H1 (cell line): ENCODE measurements at regions not wholly inside any gene's neighbourhood (a gene's known extent, or its start where the extent isn't known, plus 50 kb on each side); places are given as distances from the start of the nearest gene placed in this dataset.

ENCODE experiments used
- EZH2 ChIP-seq: fragments of 200-600 bp; sonication (generic); IDR thresholded peaks from 2 replicates; pipeline ENCODE4 v1.7.1; 2012; ENCODE audit warnings: low read depth, mild to moderate bottlenecking, moderate library complexity, low read length, inconsistent platforms; ENCODE audit not compliant: severe bottlenecking
- HDAC2 ChIP-seq, 2 experiments: fragments of 300-600 bp in 1 of 2; sonication (generic) in 1 of 2; IDR thresholded peaks; 2 replicates each; pipeline ENCODE4 v1.6.1; 2011 to 2012; ENCODE audit warnings: low read depth in 2 of 2, low read length in 2 of 2, mild to moderate bottlenecking in 2 of 2, moderate library complexity in 2 of 2, borderline replicate concordance in 1 of 2, inconsistent platforms in 1 of 2
- HDAC6 ChIP-seq: IDR thresholded peaks from one replicate; pipeline ENCODE4 v1.7.1; 2012; ENCODE audit warnings: low read depth, mild to moderate bottlenecking, inconsistent platforms, low read length, moderate library complexity
- NANOG ChIP-seq: IDR thresholded peaks from 2 replicates; pipeline ENCODE4 v1.6.1; 2011; ENCODE audit warnings: low read length, low read depth, mild to moderate bottlenecking, inconsistent platforms; ENCODE audit not compliant: insufficient read depth, poor library complexity, severe bottlenecking
- TF ChIP-seq, protein P1 (sequence below), 3 experiments: IDR thresholded peaks; 1 replicate in 2 of 3; 2 replicates in 1 of 3; pipeline versions ENCODE4 v1.5.1 to v1.6.1; 2011; ENCODE audit warnings: low read length in 3 of 3, mild to moderate bottlenecking in 3 of 3, inconsistent platforms in 2 of 3, low read depth in 1 of 3, moderate library complexity in 1 of 3; ENCODE audit not compliant: insufficient read depth in 1 of 3; ENCODE audit errors: control extremely low read depth in 1 of 3

DNA sequence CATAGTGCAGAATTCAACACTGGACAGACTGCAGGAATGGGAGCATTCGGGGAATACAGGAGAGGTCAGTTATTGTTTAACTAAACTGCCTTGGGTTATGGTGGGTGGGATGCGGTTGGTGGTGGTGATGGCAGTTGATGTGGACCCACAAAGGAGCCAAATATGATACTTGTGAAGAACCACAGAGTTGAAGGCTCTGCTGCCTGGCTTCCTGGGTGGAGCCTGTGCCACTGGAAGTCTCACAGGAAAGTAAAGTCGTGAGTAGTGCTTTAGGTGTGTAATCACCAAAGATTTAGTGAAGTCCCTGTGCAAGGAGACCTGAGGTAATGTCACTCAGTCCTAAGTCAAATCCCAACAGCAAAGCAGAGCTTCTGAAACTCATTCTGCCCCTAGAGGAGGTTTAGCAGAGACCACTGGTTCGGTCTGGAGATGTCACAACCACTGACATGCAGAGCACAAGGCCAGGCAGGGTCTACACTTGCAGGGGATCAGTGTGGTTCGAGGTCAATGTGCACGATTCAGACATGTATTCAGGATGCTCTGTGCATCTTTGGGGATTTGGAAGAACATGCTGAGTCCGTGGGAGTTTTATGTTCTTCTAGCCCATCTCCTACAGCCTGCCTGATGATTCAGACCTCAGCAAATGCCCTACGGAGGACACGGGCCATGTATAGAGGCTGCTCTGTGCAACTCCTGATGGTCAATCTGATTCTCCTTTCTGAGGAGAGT, 1150.9 kb downstream of the RPIA start (continued):
- TF ChIP-seq EZH2 (no peak), NANOG (no peak), HDAC2 (IDR thresholded peaks at IDR 0.05; ENCODE audit: borderline replicate concordance in 1 of 2, low read depth in 2 of 2, low read length in 2 of 2) (no peak), HDAC6 (no peak)
- TF ChIP-seq, protein P1, sequence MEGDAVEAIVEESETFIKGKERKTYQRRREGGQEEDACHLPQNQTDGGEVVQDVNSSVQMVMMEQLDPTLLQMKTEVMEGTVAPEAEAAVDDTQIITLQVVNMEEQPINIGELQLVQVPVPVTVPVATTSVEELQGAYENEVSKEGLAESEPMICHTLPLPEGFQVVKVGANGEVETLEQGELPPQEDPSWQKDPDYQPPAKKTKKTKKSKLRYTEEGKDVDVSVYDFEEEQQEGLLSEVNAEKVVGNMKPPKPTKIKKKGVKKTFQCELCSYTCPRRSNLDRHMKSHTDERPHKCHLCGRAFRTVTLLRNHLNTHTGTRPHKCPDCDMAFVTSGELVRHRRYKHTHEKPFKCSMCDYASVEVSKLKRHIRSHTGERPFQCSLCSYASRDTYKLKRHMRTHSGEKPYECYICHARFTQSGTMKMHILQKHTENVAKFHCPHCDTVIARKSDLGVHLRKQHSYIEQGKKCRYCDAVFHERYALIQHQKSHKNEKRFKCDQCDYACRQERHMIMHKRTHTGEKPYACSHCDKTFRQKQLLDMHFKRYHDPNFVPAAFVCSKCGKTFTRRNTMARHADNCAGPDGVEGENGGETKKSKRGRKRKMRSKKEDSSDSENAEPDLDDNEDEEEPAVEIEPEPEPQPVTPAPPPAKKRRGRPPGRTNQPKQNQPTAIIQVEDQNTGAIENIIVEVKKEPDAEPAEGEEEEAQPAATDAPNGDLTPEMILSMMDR (IDR thresholded peaks at IDR 0.05; ENCODE audit: control extremely low read depth in 1 of 3, insufficient read depth in 1 of 3, low read depth in 1 of 3, low read length in 3 of 3) = no peak
